ENCODE measurements at regions not wholly inside any gene's neighbourhood (a gene's known extent, or its start where the extent isn't known, plus 50 kb on each side); places are given as distances from the start of the nearest gene placed in this dataset.
"Not testable (repeated sequence)": the region's sequence is repeated elsewhere in the genome, so short reads cannot be mapped to it uniquely, and the experiment has no call there.

- not testable (repeated sequence) for ATAC-seq
Measured at GRCh38 chr12:76971216-76971879, 92.5 kb upstream of the CSRP2 start.

- ATAC-seq = no peak
Measured at GRCh38 chr12:76967181-76967885, 88.5 kb upstream of the CSRP2 start.

GRCh38 chr12:76964784-76965571, 86.2 kb upstream of the CSRP2 start:
- peak; percentile 97 for ATAC-seq

GRCh38 chr12:76962099-76962498, 83.3 kb upstream of the CSRP2 start:
- ATAC-seq = peak; percentile 64

GRCh38 chr12:76957301-76957700, 78.5 kb upstream of the CSRP2 start:
- ATAC-seq = no peak

GRCh38 chr12:76952995-76953394, 74.2 kb upstream of the CSRP2 start:
- peak; percentile 96 for ATAC-seq

- no peak for ATAC-seq
Measured at GRCh38 chr12:76948879-76949278, 70.1 kb upstream of the CSRP2 start.

GRCh38 chr12:76947304-76947703, 68.5 kb upstream of the CSRP2 start:
- no peak for ATAC-seq

- no peak for ATAC-seq
Measured at GRCh38 chr12:76946446-76946845, 67.6 kb upstream of the CSRP2 start.

GRCh38 chr12:76945867-76946266, 67.0 kb upstream of the CSRP2 start:
- no peak for ATAC-seq

- ATAC-seq = no peak
Measured at GRCh38 chr12:76944892-76945291, 66.1 kb upstream of the CSRP2 start.

GRCh38 chr12:76943008-76943407, 64.2 kb upstream of the CSRP2 start:
- ATAC-seq = no peak

- ATAC-seq = no peak
Measured at GRCh38 chr12:76942267-76942666, 63.4 kb upstream of the CSRP2 start.

- ATAC-seq = no peak
Measured at GRCh38 chr12:76940671-76941445, 62.0 kb upstream of the CSRP2 start.

GRCh38 chr12:76939701-76940100, 60.9 kb upstream of the CSRP2 start:
- no peak for ATAC-seq

GRCh38 chr12:76936275-76937193, 57.7 kb upstream of the CSRP2 start:
- no peak for ATAC-seq

- ATAC-seq = not testable (repeated sequence)
Measured at GRCh38 chr12:76933392-76933791, 54.6 kb upstream of the CSRP2 start.

GRCh38 chr12:76929499-76929898, 50.7 kb upstream of the CSRP2 start:
- ATAC-seq = no peak

All from esophagus mucosa (tissue), 1 donor.